ENCODE measurements at regions not wholly inside any gene's neighbourhood (a gene's known extent, or its start where the extent isn't known, plus 50 kb on each side); places are given as distances from the start of the nearest gene placed in this dataset.

DNA sequence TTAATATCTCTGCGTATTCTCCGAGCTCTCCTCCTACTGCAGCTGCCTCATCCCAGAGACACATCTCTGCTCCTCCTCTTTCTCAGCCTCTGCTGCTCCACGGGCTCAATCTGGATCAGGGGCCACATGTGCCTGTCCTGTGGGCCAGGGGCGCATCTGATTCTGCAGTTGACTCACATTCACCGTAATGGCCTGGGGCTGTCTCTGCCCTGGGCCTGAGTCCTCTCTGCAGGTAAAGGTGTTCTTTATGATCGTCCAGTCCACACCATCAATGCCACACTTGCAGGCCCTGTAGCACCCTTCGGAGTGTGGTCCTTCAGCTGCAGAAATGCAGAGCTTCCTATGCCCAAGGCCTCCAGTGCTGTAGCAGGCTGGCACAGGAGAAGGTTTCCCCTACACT lies 154.5 kb downstream of the OAT start:
- DNase-seq (ENCODE audit: low spot score), result no peak

GRCh38 chr10:124263726-124264125 lies 155.0 kb downstream of the OAT start:
- no peak for DNase-seq (ENCODE audit: low spot score)

DNA sequence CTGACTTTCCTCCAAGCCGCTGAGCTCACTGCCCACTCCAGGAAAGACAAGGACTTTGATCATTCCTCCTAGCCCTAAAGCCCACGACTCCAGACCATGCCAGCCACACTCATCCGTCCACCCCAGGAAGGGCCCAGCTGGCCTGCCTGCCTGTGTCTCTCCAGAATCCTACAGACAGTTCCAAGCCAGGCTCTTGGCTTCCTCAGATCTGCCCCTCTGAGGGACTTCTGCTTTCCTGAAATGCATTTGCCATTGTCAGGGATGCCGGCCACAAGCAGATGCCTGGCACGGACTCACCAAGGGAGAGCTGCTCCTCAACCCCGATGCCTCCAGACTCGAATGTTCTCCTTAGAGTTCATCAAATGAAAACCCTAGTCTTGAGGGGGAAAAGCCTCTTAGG lies 155.8 kb downstream of the OAT start:
- no peak for DNase-seq (ENCODE audit: low spot score)

- no peak for DNase-seq (ENCODE audit: low spot score)
Measured at GRCh38 chr10:124262234-124262865, 156.4 kb downstream of the OAT start.

DNA sequence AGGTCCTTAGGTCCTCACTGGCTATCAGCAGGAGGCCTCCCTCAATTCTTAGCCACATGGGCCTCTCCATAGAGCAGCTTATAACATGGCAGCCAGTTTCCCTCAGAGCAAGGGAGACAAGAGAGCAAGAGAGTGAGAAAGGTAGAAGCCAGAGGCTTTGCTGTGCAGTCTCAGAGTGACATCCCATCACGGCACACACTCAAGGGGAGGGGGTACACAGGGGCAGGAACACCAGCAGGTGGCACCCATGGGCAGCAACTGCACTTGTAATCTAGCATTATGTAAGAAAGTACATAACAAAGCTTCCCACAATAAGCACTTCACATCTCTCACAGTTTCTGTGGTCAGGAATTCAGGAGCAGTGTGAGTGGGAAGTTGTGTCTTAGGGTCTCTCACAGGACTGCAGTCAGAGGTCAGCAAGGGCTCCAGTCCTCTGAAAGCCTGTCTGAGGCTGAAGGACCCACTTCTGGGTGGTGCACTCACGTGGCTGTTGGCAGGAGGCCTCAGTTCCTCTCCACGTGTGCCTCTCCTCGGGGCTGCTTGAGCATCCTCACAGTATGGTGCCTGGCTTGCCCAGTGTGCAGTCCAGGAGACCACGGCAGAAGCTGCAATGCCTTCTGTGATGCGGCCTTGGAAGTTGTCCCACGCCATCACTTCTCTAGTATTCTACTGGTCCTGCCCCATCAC lies 159.4 kb downstream of the OAT start:
- DNase-seq (ENCODE audit: low spot score), result no peak

DNA sequence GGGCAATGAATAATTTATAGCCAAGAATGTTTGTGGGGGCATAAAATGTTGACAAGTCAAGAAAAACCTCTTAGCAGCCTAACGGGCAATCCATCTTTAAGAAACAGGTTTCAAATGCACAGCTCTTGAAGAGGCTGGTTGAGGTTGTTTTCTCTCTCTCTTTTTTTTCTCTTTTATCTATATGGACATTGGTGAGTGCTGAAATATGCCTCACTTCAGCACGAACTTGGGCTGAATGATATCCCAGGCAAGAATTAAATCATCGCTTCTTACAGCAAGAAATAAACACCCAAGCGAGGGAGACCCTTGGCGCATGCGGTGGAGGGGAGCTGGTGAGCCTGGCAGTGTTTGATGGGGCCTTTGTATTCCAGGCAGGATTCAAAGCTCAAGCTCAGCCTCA lies 160.9 kb downstream of the OAT start:
- DNase-seq (ENCODE audit: low spot score), result no peak

- no peak for DNase-seq (ENCODE audit: low spot score)
Measured at GRCh38 chr10:124256151-124256550, 162.6 kb downstream of the OAT start.

DNA sequence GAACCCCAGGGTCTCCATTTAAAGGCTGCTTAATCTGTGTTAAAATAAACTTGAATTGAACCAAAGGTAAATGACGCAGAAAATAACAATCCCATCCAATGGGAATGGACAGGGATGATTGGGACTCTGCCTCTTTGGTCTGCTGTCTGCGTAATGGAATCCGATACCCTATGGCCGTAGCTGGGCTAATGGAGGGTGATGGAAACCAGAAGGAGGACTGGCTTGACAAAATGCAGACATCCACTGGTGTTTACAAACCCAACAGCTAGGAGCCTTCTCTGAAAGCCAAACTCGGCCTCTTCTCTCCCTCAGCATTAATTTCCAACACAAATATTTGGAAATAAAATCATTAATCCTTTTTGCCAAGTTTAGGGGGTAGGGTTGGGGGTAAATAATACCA lies 162.2 kb upstream of the CHST15 start:
- no peak for DNase-seq (ENCODE audit: low spot score)

DNA sequence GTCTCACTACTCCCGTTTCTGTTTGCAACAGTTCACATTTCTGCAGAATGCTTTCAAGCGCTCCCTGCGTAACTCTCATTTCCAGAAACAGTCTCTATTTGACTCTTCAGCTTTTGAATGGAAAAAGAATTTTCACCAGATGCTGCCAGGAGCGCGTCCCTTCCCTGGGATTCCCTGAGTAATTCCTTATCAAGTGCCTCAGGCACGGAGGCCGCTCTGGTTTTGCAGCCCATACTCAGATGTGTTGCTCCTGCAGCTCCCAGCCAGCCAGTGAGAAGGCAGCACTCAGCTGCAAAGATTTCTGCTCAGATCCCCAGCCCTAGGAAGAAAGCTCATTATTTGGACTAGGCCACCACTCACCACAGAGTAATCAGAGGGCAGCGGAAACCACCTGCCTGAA lies 161.1 kb upstream of the CHST15 start:
- DNase-seq (ENCODE audit: low spot score), result no peak

GRCh38 chr10:124253006-124253405 lies 159.6 kb upstream of the CHST15 start:
- no peak for DNase-seq (ENCODE audit: low spot score)

DNA sequence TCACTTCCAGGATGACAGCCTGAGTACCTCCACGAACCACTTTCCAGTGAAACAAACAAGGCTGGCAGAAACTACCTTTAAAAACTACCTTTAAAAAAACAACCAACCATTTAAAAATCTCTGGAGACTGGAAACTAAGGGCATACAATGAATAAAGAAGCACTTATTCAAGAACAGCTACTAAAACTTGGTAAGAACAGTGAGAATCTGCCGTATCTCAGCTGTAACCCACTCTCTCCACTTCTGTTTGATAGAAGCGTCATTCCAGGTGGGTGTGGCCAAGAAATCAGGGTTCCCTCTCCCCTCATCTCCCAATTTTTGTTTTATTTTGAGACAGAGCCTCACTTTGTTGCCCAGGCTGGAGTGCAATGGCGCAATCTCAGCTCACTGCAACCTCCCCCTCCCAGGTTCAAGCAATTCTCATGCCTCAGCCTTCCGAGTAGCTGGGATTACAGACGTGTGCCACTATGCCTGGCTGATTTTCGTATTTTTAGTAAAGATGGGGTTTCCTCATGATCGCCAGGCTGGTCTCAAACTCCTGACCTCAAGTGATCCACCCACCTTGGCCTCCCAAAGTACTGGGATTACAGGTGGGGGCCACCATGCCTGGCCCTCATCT lies 158.8 kb upstream of the CHST15 start:
- no peak for DNase-seq (ENCODE audit: low spot score)

- DNase-seq (ENCODE audit: low spot score), result no peak
Measured at GRCh38 chr10:124251317-124252065, 158.1 kb upstream of the CHST15 start.

GRCh38 chr10:124250506-124250905 lies 157.1 kb upstream of the CHST15 start:
- no peak for DNase-seq (ENCODE audit: low spot score)

- no peak for DNase-seq (ENCODE audit: low spot score)
Measured at GRCh38 chr10:124249812-124250432, 156.5 kb upstream of the CHST15 start.

DNA sequence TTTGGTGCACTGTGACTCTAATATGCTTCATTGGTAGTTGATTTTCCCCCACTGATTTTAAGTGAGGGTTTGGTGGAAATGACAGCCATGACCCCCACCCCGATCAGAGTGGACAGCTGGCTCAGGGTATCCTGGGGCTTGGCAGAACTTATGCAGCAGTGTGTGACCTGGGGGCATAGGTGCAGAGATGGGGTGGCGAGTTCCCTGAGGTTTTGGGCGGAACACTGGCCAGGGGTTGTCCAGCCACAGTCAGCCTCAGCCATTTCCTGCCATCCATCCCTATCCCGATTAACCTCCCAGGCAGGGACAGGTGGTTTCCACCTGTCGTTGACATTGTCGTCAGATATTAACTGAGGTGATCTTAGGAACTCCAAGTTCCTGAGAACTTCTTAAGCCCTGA lies 155.8 kb upstream of the CHST15 start:
- no peak for DNase-seq (ENCODE audit: low spot score)

DNA sequence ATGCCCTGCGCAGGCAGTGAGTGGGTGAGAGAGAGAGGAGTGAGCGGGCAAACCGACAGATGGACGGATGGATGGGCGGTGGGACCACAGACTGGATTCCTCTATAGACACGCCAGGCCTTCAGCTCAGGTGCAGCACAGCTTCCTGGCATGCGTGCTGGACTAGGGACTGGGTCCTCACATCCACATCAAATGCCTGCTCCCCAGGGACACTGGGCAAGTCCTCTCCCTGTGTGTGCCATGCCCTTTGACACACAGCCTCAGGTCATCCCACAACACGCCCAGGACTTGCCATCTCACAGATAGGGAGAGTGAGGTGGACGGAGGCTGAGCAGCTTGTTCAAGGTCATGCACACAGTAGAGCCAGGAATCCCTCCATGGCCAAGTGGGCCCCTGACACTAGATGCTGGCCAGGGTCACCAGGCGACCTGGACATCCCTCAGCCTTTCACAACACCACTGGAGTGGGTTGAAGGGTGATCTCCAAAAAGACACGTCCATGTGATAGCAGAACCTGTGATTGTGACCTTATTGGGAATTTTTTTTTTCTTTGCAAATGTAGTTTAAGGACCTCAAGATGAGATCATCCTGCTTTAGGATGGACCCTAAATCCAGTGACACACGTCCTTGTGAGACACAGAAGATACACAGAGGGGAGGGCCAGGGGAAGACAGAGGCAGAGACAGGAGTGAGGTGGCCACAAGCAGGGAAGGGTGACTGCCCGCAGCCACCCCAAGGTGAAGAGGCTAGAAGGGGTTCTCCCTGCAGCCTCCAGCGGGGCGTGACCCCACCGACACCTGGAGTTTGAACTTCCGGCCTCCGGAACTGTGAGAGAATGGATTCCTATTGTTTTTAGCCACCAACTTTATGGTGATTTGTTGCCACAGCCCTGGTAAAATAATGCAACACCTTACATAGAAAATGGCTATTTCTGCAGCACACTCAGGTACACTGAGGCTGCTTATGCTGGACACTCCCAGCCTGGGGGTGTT lies 155.0 kb upstream of the CHST15 start:
- no peak for DNase-seq (ENCODE audit: low spot score)

DNA sequence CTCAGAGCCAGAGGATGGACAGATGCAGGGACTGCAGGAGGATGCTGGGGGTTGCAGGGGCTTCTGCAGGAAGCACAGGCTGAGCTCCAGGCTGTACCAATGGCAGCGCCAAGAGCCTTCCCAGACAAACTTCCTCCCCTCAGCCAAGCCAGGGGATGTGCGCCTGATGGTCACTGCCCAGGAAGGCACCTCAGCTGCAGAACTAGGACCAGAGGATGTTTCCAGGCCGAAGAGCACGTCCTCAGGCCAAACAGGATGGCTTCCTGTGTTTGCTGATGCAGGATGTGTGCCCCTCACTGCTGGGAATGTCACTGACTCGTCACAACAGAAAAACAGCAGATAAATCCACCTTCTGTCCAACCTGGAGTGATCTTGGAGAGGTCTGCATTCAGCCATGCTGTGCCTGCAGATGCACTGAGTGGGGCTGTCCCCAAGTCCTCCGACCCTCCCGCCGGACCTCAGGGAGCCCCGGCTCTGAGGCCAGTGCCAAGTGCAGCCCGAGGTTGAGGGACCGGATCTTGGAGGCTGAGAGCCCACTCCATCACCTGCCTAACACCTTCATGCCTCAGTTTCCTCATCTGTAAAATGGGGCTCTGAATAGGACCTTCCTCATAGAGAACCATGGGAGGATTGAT lies 152.5 kb upstream of the CHST15 start:
- DNase-seq (ENCODE audit: low spot score), result no peak

GRCh38 chr10:124245191-124245590 lies 151.8 kb upstream of the CHST15 start:
- DNase-seq (ENCODE audit: low spot score), result no peak

- no peak for DNase-seq (ENCODE audit: low spot score)
Measured at GRCh38 chr10:124244256-124244877, 151.0 kb upstream of the CHST15 start.

- DNase-seq (ENCODE audit: low spot score), result no peak
Measured at GRCh38 chr10:124243702-124244121, 150.3 kb upstream of the CHST15 start.
